Spinal cord (tissue), 9 donors: ENCODE measurements at regions not wholly inside any gene's neighbourhood (a gene's known extent, or its start where the extent isn't known, plus 50 kb on each side); places are given as distances from the start of the nearest gene placed in this dataset.
"Not testable (repeated sequence)": the region's sequence is repeated elsewhere in the genome, so short reads cannot be mapped to it uniquely, and the experiment has no call there.

Experiments
- DNase-seq, 6 donors: peaks; one replicate each; pipeline versions ENCODE4 v3.0.0 to v3.0.0-alpha.2; 2013 to 2015; ENCODE audit warnings: low spot score in 6 of 6, low read depth in 4 of 6
- H3K27ac ChIP-seq: one replicate; pipeline ENCODE4 v1.5.1; 2013; ENCODE audit warnings: low read depth, low read length, control low read depth
- H3K27me3 ChIP-seq: one replicate; pipeline ENCODE4 v1.6.1; 2013; ENCODE audit warnings: low read length; ENCODE audit not compliant: control insufficient read depth, insufficient read depth
- H3K36me3 ChIP-seq: one replicate; pipeline ENCODE4 v1.6.1; 2013; ENCODE audit warnings: low read length; ENCODE audit not compliant: control insufficient read depth, insufficient read depth
- H3K4me1 ChIP-seq: one replicate; pipeline ENCODE4 v1.6.1; 2013; ENCODE audit warnings: low read length; ENCODE audit not compliant: control insufficient read depth, insufficient read depth
- H3K4me3 ChIP-seq: one replicate; pipeline ENCODE4 v1.5.1; 2013; ENCODE audit warnings: low read depth, low read length, control low read depth
- H3K9me3 ChIP-seq: one replicate; pipeline ENCODE4 v1.6.1; 2013; ENCODE audit warnings: low read length; ENCODE audit not compliant: control insufficient read depth, insufficient read depth
- WGBS: methylation state at CpG from one replicate; pipeline ENCODE4 v1.1.5; 2013; ENCODE audit warnings: missing lambda C conversion rate; ENCODE audit not compliant: insufficient coverage; 5-methylcytosine and 5-hydroxymethylcytosine counted together
- donor health status: healthy.

DNA sequence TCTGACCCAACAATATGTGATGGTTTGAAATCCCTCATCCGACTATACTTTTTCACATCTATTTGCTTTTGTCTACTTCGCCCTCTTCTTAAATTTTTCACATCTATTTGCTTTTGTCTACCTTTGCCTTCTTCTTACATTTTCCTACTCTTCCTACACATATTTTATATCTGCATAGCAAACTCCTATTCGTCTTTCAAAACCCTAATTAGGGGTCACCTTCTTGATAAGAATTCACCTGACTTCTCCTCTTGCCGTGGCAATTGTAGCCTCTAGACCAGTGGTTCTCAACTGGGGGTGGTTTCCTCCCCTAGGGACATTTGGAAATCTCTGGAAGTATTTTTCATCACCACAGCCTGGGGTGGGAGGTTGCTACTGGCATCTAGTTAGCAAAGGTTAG, 607.4 kb downstream of the NTRK3 start:
- no peak for DNase-seq
- no peaks in the 10 kb centered on the region for H3K36me3 ChIP-seq
- H3K9me3 ChIP-seq: no peaks in the 10 kb centered on the region
- WGBS: 100% methylated on average over 2 of the region's 4 CpGs
- H3K4me1 ChIP-seq: no peaks in the 10 kb centered on the region
- no peaks in the 10 kb centered on the region for H3K27me3 ChIP-seq
- no peak overlapping the region for H3K4me3 ChIP-seq
- H3K27ac ChIP-seq: no peak overlapping the region

DNA sequence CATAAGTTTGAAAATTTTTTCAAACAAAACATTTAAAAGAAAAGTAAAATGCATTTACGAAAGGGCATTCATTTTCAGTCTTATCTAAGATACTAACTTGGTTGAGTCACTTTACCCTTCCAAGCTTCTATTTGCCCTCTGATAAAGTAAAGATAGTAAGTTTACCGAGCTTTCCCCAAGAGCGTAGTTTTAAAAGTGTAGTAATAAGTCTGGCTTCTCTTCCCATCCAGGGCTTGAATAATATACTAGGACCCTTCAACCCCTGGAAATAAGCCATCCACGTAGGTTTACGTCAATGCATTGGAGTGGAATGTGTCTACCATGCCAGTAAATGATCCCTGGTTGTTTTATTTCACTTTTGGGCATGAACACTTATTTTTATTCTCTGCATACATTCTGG, 608.3 kb downstream of the NTRK3 start:
- no peaks in the 10 kb centered on the region for H3K27me3 ChIP-seq
- no peaks in the 10 kb centered on the region for H3K36me3 ChIP-seq
- no peaks in the 10 kb centered on the region for H3K9me3 ChIP-seq
- H3K27ac ChIP-seq: no peak overlapping the region
- DNase-seq: peak in 1 of 6 donors; percentile 11
- no peak overlapping the region for H3K4me3 ChIP-seq
- H3K4me1 ChIP-seq: no peaks in the 10 kb centered on the region
- WGBS: no CpG with 5 or more reads among the region's 5 CpGs

DNA sequence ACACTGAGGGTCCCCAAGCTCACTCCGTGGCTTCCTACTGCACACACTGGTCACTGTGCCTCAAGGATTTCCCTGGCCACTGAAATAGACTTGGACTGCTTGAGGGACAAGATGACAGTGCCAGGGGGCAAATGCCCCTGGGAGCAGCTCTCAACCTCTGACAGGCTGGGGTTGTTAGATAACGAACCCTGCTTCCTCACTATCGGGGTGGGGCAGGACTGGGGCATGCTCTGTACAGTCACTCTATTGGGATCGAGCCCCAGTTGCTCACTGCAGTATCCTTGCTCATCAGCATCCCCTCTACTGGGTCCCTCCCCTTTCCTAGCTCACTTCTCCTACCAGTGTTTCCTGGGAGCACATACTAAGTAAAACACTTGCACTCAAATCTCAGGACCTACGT, 610.8 kb downstream of the NTRK3 start:
- no peak overlapping the region for H3K4me3 ChIP-seq
- no peak overlapping the region for H3K27ac ChIP-seq
- H3K36me3 ChIP-seq: no peaks in the 10 kb centered on the region
- DNase-seq: no peak
- H3K4me1 ChIP-seq: no peaks in the 10 kb centered on the region
- WGBS: 95% methylated on average over 4 of the region's 5 CpGs
- no peaks in the 10 kb centered on the region for H3K27me3 ChIP-seq
- no peaks in the 10 kb centered on the region for H3K9me3 ChIP-seq

DNA sequence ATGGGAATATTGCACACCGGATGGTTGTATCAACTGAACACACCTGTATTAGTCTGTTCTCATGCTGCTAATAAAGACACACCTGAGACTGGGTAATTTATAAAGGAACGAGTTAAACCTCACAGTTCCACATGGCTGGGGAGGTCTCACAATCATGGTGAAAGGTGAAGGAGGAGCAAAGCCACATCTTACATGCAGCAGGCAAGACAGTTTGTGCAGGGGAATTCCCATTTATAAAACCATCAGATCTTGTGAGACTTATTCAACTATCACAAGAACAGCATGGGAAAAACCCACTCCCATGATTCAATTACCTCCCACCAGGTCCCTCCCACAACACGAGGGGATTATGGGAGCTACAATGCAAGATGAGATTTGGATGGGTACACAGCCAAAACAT, 613.5 kb downstream of the NTRK3 start:
- no CpG with 5 or more reads among the region's 3 CpGs for WGBS
- H3K36me3 ChIP-seq, DNase-seq, H3K4me1 ChIP-seq, H3K27me3 ChIP-seq, H3K4me3 ChIP-seq, H3K27ac ChIP-seq, H3K9me3 ChIP-seq: not testable (repeated sequence)

DNA sequence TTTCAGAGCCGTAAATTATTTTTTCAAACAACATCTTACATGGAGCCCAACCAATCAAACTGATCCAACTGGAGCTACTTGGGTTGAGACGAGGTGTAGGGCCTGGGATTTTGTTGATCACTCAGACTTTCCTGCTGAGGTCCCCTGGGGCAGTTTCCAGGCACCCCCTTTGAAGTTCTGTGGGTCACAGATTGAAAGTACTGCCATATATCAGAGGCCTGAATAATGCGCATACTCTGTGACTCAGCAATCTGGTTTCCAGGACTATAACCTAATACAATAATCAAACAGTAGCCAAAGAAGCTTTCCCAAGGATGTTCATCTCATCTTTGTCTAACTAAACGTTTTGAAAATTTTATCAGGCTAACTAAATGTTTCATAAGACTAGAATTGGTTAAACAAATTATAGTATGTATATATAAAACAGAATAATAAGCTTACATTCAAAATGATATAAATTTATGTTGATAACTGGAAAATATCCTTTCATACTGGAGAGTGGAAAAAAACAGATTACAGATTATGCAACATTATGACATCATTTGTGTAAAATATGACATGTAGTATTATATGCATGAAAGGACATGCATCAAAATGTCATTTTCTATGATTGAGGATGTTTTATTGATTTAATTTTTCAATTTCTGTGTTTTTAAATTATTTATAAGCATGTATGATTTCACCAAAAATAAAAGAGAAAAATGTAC, 617.1 kb downstream of the NTRK3 start:
- Histone ChIP-seq H3K27ac (no peak overlapping the region), H3K9me3 (no peaks in the 10 kb centered on the region), H3K36me3 (no peaks in the 10 kb centered on the region), H3K27me3 (no peaks in the 10 kb centered on the region), H3K4me1 (no peaks in the 10 kb centered on the region), H3K4me3 (no peak overlapping the region)
- WGBS: 100% methylated on average over 1 of the region's 4 CpGs
- DNase-seq: no peak

DNA sequence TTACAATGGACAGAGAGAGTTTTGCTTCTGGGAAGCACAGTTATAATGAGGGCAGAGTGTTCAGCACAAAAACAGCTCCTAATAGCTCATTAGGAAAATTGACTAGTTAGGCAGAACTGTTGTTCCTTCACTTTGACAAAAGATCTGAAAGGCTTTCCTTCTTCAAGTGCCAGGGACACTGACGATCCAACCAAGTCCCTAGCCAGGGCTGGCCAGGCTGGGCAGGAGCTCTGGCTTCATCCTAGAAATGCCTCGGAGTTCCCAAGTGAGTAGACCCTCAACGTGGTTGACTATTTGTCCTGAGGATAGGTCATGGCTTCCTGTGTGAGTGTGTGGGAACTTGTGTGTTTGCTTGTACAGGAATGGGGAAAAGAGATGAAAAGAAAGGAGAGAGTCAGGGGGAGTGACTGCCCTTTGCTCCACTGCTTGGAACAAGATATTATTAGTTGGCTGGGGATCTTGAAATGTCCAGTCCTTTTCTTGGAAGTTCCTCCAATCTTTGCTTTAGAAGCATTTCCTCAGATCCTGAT, 617.9 kb downstream of the NTRK3 start:
- Histone ChIP-seq H3K27ac (no peak overlapping the region), H3K4me1 (no peaks in the 10 kb centered on the region), H3K9me3 (no peaks in the 10 kb centered on the region), H3K4me3 (no peak overlapping the region), H3K36me3 (no peaks in the 10 kb centered on the region), H3K27me3 (no peaks in the 10 kb centered on the region)
- 68% methylated on average over 3 of the region's 3 CpGs for WGBS
- peak in 1 of 6 donors; percentile 7 for DNase-seq

DNA sequence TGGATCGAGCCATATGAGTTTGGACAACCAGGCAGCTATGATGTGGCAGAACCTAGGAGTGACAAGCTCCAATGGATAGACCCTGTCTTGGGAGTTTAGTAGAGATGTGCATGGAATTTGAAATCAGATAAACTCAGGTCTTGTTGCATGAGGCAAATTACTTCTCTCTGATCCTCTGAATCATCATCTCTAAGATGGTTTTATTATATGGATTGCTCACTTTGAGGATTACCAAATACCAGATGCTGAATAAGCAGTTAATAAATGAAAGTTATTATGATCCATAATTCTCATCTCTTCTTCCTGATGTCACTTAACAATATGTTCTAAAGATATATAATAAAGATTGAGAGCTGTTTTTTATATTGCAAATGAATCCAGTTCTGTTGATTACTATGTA, 622.2 kb downstream of the NTRK3 start:
- no peaks in the 10 kb centered on the region for H3K4me1 ChIP-seq
- H3K4me3 ChIP-seq: no peak overlapping the region
- no peaks in the 10 kb centered on the region for H3K27me3 ChIP-seq
- 100% methylated on average over 1 of the region's 1 CpG for WGBS
- no peaks in the 10 kb centered on the region for H3K36me3 ChIP-seq
- no peak overlapping the region for H3K27ac ChIP-seq
- no peak for DNase-seq
- H3K9me3 ChIP-seq: no peaks in the 10 kb centered on the region

DNA sequence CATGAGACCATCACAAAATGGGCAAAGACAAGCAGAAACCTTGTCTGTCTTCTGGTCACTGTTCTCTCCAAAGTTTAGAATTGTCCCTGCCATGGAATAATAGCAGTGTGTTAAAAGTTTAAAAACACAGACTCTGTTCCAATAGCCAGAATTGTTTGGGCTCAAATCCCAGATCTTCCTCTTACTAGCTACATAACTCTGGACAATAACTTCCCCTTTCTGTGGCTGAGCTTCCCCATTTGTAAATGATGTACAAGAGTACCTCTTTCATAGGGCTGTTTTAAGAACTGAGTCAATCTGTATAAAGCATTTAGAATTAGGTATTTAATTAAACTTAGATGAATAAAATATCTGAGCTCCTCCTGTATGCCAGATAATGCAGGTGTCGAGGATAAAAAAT, 623.0 kb downstream of the NTRK3 start:
- no CpG with 5 or more reads among the region's 1 CpG for WGBS
- Histone ChIP-seq H3K27ac (no peak overlapping the region), H3K27me3 (no peaks in the 10 kb centered on the region), H3K4me3 (no peak overlapping the region), H3K4me1 (no peaks in the 10 kb centered on the region), H3K36me3 (no peaks in the 10 kb centered on the region), H3K9me3 (no peaks in the 10 kb centered on the region)
- DNase-seq: peak in 1 of 6 donors; percentile 18

DNA sequence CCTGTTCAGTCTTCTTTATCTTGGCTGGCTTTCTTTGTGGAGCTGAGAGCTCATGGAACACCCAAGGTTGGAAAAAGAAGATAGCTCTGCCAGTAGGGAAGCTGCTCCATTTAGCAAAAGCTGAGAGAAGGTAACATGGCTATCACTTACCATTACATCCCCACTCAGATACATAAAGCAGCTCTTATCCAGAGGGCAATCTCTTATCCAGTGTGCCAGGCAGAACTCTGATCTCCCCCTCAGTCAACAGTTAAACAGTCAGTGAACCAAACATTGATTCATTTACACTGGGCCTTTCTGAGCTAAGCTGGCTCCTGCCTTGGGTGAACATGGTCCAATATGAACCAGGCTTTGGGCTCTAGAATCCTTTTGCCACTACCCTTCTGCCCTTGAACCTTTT, 624.2 kb downstream of the NTRK3 start:
- H3K36me3 ChIP-seq: no peaks in the 10 kb centered on the region
- no peaks in the 10 kb centered on the region for H3K27me3 ChIP-seq
- H3K9me3 ChIP-seq: no peaks in the 10 kb centered on the region
- no peak overlapping the region for H3K4me3 ChIP-seq
- no peak overlapping the region for H3K27ac ChIP-seq
- no peaks in the 10 kb centered on the region for H3K4me1 ChIP-seq
- no peak for DNase-seq

DNA sequence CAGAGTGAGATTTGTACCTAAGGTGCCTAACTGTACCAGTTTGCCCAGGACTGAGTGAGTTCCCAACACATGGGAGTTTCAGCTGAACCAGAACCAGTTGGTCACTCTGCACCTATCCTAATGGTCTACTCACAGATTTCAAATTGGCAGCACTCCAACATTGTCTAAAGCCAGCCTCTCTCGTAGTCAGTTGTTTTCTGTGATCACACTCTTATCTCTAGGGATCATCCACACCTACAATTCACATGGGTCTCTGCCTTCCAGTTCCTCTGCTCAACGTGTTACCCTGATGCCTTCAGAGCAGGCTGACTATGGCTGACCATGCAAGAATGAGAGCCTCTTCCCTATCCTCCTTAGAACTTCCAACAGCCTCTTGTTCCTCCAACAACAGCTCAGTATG, 624.8 kb downstream of the NTRK3 start:
- WGBS: 66% methylated on average over 2 of the region's 2 CpGs
- H3K4me3 ChIP-seq: no peak overlapping the region

More for the DNA sequence above, 624.8 kb downstream of the NTRK3 start:
- no peak for DNase-seq
- no peak overlapping the region for H3K27ac ChIP-seq
- no peaks in the 10 kb centered on the region for H3K27me3 ChIP-seq
- no peaks in the 10 kb centered on the region for H3K4me1 ChIP-seq
- H3K36me3 ChIP-seq: no peaks in the 10 kb centered on the region
- H3K9me3 ChIP-seq: no peaks in the 10 kb centered on the region
